ENCODE measurements at regions not wholly inside any gene's neighbourhood (a gene's known extent, or its start where the extent isn't known, plus 50 kb on each side); places are given as distances from the start of the nearest gene placed in this dataset.
"Not testable (repeated sequence)": the region's sequence is repeated elsewhere in the genome, so short reads cannot be mapped to it uniquely, and the experiment has no call there.

DNA sequence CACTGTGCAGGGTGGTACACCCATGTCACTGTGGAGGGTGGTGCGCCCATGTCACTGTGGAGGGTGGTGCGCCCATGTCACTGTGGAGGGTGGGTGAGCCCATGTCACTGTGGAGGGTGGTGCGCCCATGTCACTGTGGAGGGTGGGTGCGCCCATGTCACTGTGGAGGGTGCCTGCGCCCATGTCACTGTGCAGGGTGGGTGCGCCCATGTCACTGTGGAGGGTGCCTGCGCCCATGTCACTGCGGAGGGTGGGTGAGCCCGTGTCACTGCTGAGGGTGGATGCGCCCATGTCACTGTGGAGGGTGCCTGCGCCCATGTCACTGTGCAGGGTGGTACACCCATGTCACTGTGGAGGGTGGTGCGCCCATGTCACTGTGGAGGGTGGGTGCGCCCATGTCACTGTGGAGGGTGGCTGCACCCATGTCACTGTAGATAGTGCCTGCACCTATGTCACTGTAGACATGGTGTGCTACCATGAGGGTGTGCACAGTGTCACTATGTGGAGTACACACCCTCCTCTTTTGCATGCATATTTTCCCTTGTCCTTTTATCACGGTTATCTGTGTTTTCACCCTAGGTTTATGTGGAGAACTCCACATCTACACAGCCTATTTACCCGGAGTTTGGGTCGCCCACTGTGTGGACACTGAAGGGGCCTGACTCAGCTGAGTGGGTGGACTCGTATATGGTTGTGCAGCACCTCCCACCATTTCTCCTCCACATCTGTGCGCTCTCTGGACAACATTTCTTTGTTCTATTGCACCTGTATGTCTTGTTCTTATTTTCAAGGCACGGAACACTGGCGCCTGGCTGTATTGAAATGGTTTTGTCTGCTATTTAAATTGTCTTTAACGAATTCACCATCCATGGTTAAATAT lies 222.4 kb downstream of the ERMARD start:
- not testable (repeated sequence) for DNase-seq

DNA sequence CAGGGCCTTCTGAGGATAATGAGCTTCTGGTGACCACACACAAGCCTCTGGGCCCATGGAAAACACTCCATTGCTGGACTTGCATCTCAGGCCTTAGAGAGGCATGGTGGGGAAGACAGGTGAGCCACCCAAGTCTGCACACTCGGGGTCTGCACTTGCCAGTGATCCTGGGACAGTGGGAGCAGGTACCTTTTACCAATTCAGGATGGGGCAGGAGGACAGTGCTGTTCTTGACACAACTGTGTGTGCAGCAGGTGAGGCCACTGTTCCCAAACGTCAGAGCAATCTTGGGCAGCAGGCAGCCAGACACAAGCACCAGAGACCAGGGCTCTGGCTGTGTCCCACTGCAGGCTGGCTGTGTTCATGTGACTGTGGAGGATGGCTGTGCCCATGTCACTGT lies 221.3 kb downstream of the ERMARD start:
- DNase-seq = no peak

DNA sequence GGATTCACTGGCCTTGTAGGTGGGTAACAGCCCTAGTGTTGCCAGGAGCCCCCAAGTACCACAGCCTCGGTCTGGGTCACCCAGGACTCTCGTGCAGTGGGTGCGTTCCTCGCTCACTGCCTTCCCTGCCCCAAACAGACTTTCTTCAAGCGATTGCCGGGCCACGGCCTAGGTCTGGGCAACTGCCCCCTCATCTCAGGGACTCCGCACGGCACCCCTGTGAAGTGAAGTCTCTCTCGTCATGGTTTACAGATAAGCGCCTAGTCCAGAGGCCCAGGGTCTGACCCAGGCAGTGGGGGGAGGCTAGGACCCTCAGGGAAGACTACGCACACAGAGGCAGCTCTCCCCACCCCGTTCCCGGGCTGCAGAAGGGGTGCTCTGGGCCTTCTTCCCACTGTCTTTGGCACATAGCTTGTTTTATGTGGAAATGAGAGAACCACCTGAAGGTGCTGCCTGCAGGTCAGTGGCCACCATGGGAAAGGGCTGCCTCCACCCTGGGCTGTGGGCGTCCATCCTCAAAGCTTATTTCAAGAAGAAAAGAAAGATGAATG lies 220.8 kb downstream of the ERMARD start:
- DNase-seq = no peak

DNA sequence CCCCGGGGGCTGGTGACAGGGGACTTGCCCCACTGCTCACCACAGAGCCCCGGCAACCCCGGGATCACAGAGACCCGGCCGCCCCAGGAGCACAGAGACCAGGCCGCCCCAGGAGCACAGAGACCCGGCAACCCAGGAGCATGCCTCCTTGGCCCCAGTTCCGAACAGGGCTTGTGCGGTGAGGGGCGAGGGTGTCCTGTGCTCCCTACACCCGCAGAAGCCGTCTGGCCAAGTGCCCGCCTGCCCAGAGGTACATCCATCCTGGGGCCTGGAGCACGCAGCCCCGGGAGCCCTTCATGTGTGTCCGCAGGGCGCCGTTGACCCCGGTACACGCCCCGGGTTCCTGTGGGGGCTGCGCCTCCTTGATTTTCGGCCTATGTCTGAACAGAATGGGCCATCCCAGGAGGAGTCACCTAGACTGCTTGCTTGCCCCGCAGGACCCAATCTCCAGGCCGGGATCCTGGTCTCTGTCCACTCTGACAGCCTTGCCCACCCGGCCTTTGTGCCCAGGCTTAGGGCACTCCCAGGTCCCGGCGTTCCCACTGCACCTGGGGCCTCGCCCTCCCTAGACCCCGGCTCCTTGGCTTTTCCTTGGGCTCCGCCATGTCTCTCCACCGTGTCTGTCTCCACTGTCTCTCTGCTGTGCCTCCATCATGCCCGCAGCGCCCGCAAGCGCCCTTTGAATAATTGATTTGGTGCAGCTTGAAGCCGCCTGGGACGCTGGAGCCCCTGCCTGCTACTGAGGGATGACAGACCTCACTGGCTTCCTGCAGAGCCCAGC lies 219.8 kb downstream of the ERMARD start:
- DNase-seq = no peak

DNA sequence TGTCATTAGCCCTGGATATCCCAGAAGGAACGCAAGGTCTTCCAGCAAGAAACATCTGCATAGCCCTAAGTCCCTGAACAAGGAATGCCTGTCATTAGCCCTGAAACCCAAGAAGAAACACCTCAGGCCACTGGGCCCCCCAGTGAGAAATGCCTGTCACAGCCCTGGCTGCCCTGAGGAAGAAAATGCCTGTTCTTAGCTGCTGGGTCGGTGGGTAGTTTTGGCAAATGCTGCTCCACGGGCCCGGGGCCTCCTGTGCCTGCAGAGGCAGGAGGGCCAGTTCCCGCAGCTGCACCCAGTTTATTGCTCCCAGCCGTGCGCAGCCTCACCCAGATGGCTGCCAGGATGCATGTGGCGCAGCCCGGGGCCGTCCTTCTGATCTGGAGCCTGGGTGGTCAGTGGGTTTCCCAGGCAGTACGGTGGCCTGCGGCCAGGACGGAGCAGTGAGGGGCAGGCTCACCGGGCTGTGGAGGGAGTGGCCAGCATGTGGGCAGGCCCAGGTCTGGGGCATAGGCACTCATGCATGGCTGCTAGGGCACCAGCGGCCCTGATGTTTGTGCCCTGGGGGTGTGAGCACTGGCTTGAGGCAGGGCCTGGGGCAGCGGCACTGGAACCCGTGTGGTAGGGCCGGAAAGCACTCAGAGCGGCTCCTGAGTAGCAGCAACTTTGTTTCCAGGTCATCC lies 219.0 kb downstream of the ERMARD start:
- DNase-seq = no peak

DNA sequence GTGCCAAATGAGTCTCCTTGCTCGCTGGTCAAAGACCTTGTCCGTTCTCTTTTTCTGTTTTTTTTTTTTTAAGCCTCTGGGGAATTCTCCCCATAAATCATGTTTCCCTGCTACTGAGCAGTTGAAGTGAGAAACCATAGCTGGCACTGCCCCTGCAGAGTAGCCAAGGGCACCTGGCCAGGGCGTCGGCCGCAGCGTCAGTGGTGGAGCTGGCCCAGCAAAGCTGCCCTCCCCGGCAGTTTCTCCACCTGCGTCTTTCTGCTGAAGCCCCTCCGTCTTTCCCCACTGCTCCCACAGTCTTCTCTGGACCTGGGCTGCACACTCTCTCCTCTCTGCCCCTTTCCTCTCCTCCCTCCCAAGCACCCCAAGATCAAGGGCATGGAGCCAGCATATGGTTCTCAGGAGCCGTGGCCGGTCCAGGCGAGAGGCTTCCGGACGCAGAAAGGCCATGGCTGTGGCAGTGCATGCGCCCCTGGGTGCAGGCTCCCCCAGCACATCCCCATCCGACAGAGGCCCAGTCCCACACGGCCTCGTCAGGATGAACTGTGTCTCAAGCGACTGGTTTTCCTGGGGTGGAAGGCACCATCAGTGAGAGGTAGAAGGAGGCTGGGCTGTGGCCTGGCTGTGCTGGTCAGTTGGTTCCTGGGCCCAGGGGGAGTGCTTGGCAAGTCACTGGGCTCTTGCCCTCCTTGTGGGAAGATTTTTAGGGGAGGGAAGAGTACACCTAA lies 218.1 kb downstream of the ERMARD start:
- no peak for DNase-seq

DNA sequence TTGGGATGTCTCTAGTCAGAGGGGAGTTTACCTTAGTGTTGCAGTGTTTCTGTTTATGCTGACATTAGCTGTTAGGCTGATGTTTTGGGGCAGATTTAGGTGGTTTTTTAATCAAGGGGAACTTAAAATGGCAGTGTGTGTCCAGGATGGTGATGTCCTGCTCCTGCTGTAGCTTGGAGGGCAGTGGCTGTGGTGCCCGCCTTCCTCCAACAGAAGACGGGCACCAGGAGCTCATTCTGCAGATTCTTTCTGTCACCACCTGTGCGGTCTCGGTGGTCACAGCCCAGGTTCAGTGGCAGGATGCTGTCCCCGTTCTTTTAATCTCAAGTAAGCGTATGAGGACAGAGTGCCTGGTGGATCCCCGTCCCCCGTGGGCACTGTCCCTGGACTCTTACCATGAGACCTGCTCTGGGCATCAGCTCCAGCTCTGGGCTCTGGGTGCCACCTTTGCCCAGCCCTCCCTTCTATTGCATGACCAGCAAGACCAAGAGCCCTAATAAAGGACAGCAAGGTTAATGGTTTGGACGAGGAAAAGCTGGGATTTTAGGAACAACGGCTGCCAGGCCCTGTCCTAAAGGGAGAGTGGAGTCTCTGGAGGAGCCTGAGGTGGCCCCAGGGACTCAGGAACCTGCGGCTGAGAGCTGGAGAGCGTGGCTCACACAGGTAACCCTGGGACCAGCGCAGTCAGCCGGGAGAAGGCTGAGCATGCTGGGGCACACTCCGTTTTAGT lies 217.3 kb downstream of the ERMARD start:
- no peak for DNase-seq

DNA sequence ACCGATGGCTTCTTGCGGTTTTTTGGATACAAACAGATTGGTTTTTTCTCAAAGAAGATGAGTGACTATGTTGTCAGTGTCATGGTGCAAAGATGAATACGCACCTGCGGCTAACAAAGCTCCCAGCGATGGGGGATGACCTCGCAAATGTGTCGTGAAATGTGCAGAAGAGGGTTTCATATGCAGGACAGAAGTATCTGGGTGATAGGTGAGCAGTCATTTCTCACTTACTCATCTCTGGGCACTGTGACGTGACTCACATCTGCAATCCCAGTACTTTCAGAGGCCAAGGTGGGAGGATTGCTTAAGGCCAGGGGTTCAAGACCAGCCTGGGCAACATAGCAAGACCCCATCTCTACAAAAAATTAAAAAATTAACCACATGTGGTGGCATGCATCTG lies 216.3 kb downstream of the ERMARD start:
- DNase-seq = no peak

DNA sequence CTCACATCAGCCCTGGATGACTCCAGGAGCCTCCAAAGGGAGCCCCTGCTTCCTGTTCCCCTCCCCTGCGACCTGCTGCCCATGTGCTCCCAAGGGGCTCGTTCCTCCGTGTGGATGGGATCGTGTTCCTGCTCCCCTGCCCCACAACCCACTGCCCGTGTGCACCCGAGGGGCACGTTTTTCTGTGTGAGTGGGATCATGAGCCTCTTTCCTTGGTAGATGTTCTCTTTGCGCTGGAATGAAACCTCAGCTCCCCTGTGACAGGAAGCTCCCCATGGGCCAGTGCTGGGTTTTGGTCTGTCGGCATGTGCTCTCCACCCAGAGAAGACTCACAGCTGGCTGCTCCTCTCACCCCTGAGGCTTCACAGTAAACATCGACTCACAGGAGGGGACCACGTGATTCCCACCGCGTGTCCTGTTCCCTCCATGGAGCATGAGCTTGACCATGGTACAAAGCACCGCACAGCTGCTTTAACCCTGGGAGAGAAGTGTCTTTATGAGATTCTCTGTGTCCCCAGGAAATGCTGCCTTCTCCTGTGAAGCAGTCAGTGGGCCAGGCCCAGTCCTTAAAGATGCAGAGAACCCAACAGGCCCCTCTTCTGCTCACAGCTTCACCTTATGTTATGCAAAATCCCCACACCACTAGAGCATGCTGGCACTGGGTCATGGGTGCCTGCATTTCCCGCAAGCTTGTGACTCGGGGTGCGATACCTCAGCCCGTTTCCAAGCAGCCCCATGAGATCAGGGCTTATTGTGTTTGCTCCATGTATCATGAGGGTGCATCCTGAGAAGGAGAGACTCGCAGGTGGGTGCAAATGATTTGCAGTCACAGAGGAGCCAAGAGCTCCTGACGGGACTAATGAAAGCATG lies 215.1 kb downstream of the ERMARD start:
- no peak for DNase-seq

DNA sequence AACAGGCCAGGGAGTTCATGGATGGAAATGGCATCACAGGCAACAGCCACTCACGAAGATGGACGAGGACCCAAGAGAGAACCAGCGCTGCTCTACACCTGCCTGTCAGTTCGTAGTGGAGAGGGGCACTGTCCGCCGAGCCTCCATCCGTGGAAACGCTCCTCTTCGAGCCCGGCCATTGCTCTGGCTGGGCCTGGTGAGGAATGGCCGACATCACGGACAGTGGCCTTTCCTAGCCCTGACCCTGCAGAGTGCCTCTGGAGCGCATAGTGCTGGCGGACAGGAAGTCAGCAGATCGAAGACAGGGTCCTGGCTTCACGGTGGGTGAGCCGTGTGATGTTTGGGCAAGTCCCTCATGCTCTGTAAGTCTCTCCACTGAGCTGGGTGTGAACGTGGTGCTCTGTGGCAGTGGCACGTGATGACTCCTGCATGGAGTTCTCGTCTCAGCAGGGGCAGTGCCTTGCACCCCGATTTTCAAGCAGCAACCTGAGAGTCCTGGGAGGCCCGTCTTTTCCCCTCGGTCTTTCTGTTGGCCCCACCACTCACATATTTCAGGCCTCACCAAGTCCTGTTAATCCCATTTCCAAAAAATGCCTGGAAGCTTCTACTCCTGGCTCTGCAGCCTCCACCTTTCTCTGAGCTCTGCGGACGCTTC lies 214.4 kb downstream of the ERMARD start:
- no peak for DNase-seq

DNA sequence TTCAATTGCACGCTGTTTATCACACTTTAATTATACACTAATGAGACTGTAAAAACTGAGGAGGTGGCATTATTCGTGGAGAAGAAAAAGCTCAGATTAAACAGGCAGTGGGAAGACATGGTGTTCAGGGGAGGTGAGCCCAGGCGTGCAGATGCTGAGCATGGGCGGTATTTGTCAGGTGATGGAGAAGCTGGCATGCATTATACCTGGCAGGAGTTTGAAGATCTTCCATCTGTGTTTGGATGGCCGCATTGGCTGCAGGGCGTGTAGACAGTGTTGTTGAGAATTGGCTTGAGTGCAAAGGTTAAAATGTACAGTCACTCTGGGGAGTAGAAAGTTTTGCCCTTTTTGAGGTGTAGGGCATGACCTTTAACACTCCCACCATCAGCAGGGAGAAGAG lies 213.8 kb downstream of the ERMARD start:
- no peak for DNase-seq

DNA sequence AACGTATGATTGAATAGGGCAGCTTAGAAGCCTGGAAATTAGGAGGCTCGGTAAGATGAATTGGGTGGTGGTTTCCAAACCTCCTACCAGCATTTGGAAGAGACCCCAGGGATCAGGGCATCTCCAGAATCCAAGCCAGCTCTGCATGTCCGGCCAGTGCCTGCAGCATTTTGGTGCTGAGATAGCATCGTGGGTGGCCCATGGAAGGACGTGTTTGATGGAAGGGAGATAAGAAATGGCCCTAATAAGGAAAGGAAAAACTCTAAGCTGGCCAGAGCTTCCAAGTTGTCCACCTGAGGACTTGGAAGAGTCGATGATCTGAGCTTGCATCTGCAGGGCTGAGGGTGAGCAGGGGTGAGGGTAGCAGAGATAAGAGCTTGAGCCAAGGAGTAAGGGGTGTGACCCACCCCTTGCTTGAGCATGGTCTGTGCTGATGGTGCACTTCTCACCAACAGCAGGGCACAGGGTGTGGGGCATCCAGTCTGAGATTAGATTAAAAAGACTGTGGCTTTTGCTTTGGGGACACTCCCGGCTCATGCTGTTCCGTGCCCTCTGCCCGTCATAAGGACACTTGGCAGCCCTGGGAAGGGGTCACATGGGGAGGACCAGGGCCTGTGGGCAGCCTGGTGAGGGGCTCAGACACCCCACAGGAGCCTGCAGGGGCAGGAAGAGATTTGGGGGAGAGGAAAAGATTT lies 213.2 kb downstream of the ERMARD start:
- DNase-seq = no peak

DNA sequence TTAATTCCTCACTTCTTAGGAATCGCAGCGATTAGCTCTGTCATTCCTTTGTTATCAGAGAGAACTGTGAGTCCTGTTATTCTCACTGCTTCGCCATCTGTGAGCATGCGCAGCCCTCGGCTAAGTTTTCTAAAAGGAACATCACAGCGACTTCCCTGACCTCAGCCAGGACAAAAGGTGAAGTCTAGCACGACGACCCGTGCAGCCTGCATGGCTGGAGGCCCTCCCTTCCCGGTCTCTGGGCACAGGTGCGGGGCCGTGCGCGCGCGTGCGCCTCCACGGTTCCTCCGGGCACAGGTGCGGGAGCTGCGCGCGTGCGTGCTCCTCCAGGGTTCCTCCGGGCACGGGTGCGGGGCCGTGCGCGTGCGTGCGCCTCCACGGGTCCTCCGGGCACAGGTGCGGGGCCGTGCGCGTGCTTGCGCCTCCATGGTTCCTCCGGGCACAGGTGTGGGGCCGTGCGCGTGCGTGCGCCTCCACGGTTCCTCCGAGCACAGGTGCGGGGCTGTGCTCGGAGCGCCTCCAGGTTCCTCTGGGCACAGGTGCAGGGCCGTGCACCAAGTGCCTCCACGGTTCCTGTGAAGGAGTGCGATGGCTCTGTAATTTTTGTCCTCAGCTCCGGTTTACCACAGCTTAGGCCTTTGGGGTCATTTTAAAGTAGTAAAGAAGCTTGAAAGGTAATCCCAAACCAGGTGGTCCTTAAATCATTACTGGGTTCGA lies 212.3 kb downstream of the ERMARD start:
- DNase-seq = no peak

DNA sequence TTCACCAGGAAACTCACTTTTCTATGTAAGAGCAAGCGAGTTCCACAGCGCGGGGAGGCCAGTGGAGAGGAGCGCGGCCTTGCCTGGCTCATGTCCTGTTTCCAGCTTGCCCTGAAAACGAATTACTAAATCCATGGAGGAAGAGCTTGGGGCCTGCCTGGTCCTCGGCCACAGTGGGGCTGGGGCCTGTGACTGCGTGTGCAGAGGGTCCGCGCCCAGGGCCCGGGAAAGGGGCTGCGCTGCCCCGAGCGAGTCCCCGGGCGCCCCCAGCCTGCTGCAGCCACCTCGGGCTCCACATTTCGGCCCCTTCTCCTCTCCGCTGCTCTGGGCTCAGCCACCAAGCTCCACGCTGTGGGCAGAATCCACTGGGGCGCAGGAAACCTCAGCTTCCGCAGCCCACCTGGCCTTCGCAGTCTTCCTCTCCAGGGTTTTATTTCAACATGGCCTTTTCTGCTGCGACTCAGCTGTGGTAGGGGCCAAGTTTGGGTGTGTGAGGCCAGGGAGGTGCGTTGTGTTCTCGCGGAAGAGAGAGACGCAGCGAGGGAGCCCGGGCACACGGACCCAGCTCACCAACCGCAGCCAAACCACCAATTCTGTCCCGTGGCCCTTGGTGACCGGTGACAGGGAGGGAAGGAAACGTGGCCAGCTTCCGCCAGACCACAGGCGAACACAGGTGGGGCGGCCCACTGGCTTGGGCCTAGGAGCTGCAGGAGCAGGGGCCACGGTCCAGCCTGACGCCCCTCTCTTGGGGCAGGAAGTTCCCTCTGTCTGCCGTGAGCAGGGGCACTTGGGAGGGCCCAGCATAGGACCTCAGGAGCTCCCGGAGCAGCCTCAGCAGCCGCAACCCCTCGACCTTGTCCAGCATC lies 211.4 kb downstream of the ERMARD start:
- DNase-seq = no peak

DNA sequence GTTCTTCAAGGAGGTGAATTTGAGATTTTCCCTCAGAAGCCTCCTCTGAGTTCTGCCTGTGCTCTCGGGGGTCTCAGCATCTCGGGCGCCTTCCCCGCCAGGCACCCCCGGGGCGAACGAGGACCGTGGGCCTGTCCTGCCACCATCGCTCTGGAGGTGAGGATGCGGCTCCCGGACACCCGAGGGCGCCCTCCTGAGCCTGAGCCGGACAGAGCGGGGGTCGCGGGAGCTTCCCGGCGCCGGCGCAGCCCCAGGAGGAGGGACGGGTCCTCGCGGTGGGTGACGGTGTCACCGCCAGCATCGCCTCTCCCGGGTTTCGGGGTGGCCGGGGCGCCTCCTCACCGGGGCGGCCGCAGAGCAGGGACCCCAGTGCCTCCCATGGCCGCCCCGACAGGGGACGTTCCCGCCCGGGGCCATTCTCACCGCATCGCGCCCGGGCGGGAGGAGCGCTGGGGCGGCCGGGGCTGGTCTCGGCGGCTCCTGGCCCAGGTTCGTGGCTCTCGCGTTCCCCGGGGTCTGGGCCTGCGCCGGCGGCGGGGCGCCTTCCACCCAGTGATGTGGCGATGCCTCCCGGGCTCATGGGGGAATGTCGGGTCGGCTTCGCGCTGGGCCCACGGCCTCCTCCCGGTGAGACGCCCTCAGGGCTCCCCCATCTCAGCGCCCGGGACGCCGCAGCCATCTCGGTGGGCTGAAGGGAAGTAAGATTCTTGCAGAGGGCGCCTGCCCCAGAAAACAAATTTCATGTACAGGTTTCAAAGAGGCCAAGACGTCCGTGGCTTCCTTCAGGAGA lies 210.5 kb downstream of the ERMARD start:
- peak; percentile 44 for DNase-seq

DNA sequence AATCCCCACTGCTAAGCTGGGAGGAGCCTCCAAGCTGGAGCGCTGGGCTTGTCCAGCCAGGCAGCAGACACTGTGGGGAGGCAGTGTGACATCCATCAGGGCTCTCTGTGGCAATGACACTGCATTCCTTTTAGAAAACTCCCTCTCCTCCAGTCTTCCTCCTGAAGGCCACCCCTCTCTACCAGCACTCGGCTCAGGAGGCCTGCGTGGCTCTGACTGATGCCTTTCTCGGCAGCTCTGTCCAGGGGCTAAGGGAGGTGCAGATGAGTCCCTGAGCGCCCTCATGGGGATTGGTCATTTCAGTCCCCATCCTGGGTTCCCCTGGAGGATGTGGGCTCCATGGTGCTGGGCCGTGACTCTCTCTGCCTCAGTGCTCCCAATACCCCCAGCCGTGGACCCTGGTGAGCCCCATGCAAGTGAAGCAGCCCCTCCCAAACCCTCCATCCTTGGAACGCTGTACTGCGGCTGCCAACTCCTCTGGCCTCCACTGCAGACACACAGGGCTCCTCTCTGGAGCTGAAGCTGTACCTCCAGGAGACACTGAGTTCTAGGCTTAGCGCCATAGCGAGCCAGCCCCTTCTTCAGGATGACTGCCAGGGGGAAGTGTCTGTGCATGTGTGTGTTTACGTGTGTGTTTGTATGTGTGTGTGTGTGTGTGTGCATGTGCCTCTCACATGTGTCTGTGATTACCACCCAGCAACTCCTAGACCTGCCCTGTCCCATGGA lies 209.6 kb downstream of the ERMARD start:
- no peak for DNase-seq
